GM12874 (cell line): ENCODE measurements at regions not wholly inside any gene's neighbourhood (a gene's known extent, or its start where the extent isn't known, plus 50 kb on each side); places are given as distances from the start of the nearest gene placed in this dataset.

Source experiments
- TF ChIP-seq, protein P1 (sequence below): IDR thresholded peaks from 2 replicates; pipeline ENCODE4 v1.5.1; 2011; ENCODE audit warnings: low read depth, mild to moderate bottlenecking, control low read depth, low read length, moderate library complexity; ENCODE audit not compliant: insufficient read depth

DNA sequence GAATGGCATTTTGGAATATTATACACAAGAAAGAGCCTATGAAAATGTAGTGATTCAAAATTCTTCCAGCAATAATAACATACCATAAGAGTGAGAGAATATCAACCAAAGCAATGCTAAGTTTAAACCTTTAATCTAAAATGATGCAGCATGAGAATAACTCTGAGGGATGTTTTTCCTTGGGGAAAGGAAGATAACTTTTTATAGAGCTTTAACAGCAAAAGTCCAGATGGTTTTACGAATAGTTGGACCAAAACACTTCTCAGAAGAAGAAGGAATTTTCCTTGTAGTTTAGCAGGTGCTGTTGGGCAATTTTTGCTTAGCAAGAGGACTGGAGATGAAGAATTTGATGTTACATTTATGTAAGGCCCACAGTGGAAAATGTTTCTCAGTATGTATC is 1503.2 kb downstream of the HACE1 start:
- TF ChIP-seq, protein P1, sequence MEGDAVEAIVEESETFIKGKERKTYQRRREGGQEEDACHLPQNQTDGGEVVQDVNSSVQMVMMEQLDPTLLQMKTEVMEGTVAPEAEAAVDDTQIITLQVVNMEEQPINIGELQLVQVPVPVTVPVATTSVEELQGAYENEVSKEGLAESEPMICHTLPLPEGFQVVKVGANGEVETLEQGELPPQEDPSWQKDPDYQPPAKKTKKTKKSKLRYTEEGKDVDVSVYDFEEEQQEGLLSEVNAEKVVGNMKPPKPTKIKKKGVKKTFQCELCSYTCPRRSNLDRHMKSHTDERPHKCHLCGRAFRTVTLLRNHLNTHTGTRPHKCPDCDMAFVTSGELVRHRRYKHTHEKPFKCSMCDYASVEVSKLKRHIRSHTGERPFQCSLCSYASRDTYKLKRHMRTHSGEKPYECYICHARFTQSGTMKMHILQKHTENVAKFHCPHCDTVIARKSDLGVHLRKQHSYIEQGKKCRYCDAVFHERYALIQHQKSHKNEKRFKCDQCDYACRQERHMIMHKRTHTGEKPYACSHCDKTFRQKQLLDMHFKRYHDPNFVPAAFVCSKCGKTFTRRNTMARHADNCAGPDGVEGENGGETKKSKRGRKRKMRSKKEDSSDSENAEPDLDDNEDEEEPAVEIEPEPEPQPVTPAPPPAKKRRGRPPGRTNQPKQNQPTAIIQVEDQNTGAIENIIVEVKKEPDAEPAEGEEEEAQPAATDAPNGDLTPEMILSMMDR = no peak

DNA sequence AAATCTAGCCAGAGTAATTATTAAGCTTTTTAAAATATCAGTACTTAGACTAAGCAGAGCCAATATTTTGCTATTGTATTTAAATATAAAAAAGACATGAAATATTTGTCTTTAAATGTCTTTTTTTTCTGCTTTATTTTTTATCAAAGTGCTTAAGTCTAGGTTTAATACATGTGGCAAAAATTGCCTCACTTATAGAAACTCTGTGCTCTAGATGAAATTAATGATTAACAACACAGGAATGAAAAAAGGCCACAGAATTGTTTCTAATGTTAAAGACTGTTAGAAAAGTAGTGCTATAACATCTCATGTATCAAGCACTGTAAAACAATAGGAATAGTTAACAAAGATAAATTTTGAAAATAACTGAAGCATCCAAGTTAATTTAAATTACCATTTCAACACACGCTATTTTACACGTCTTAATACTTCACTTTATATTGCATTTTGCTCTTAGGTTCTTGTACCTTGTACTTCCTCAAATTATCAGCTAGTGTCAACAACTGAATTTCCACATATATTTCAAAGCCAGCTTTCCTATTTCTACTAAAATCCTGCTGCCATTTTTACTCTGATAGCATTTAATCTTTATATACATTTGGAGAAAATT is 1515.1 kb downstream of the HACE1 start:
- TF ChIP-seq, protein P1 = no peak

DNA sequence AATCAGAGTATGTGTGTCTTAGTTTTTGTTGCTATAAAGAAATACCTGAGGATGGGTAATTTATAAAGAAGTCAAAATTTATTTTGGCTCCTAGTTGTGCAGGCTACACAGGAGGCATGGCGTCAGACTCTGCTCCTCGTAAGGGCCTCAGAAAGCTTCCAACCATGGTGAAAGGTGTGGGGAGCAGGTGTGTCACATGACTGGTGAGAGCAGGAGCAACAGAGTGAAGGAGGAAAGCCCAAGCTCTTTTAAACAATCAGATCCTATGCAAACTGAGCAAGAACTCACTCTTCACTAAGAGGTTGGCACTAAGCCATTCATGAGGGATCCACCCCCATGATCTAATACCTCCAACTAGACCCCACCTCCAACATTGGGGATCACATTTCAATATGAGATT is 1524.3 kb downstream of the HACE1 start:
- TF ChIP-seq, protein P1 = no peak

DNA sequence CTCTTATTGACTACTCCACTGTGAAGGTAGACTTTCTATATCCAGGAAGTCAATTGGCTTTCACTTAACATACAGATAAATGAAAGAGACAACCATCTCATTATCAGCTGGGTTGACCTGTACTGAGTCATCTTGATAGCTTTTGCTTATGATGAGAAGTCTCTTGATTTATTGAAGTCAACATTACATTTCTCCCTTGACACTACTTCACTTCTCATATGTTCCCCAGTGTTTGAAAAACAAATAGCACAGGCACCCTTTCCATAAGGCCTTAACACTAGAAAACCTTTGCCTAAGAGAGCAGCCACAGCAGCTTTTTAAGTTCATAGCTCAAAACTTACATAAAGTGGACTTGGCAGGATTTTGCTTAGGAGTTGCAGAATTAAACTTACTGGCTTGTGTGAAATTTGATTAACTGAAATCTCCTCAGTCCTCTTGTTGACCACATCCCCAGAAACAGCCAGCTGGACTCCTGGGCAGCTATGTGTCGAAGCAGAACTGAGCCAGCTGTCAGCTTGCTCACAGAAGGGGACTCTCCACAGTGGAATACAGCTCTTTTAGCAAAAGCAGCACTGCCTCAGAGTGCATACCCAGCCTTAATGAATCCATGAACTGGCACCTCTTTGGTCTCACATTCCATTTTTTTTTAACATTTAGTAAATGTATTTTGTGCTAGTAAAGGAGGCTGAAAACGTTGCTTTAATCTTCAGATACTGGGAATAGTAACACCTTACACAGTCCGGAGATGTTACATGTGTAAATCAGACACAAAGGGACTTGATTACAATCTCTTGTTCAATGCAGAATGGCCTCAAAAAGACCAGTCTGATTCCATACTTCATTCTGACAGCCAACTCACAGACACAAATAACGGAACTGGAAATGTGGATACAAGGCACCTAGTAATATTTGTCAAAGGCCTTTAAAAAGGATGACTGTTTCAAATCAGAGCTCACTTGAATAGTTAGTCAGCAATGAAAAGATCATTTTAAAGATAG is 1532.7 kb downstream of the HACE1 start:
- TF ChIP-seq, protein P1 = no peak

DNA sequence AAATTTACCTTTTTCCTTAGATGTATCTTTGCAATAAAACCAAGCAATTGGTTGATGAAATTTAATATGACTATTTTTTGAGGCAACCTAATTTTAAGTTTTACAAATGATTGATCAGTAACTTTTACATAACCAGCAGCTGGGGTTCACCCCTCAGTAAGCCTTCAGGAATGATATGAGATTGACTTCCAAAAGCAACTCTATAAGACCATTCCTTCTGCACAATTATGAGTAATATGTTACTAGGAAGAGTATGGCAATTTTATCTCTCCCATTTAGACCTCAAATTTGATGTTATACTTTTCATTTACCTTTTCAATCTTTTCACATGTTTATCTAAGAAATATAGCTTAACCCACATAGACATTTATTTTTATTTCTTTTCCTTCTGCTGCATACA is 1546.3 kb downstream of the HACE1 start:
- TF ChIP-seq, protein P1 = no peak

DNA sequence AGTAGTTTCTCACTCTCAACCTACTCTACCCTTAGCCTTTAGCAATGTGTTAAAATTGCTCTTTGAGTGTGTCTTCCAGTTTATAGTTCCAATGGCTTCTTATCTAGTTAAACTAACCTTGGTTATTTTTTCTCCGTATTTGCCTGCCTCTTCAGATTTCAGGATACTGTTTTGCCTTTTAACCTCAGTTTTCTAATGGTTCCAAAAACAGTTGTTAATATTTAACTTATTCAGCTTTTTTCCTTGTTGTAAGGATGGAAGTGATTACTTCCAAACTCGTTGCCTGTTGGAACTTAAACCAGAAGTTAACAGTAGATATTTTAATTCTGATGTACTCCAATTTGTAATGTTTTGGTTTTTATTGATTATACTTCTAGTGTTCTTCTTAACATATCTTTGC is 1574.9 kb downstream of the HACE1 start:
- TF ChIP-seq, protein P1 = no peak

DNA sequence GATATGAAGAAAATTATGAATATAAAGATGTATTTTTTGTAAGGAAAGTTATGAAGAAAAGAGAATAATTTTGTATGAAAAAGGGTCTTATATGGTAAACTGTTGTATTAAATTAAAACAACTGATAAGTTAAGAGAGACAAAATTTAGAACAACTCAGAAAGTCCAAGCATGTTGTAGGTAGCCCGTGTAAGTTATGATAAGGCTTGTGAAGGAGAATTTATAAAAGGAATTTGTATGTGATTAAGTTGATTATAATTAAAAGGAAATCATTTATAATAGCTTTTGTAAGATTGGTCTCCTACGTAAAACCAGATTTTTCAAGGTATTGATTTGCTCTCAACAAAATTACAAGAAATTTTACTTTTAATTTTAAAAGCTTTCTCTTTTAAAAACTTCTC is 1579.3 kb downstream of the HACE1 start:
- TF ChIP-seq, protein P1 = no peak
